Activated T-cell treated with anti-CD3 and anti-CD28 coated beads, Interleukin-2, amount 50 U/mL, for 72 hours (primary cell): ENCODE measurements at regions not wholly inside any gene's neighbourhood (a gene's known extent, or its start where the extent isn't known, plus 50 kb on each side); places are given as distances from the start of the nearest gene placed in this dataset.
"Not testable (repeated sequence)": the region's sequence is repeated elsewhere in the genome, so short reads cannot be mapped to it uniquely, and the experiment has no call there.

ENCODE experiments used
- ATAC-seq, 2 donors: fragments of 150-1000 bp; cut with Tn5 transposase; replicated peaks in 1 of 2; 2 replicates each; pipeline ENCODE4 v1.10.0; 2021; ENCODE audit warnings: moderate library complexity in 2 of 2, mild to moderate bottlenecking in 1 of 2
- DNase-seq, 2 donors: peaks; one replicate each; pipeline ENCODE4 v3.0.0; 2021 to 2022; ENCODE audit warnings: mixed read lengths in 1 of 2
- H3K27ac Mint-ChIP-seq: one replicate; pipeline ENCODE4 v1.8.0; 2022; ENCODE audit warnings: mild to moderate bottlenecking, moderate library complexity, mixed read lengths
- H3K27me3 Mint-ChIP-seq: one replicate; pipeline ENCODE4 v1.8.0; 2022; ENCODE audit warnings: low read depth, mixed read lengths
- H3K36me3 Mint-ChIP-seq, 2 donors: one replicate each; pipeline ENCODE4 v1.8.0; 2022; ENCODE audit warnings: mixed read lengths in 2 of 2, mild to moderate bottlenecking in 1 of 2; ENCODE audit not compliant: insufficient read depth in 2 of 2
- H3K4me1 Mint-ChIP-seq: one replicate; pipeline ENCODE4 v1.8.0; 2022; ENCODE audit warnings: low read depth, mixed read lengths
- H3K4me3 Mint-ChIP-seq, 2 donors: one replicate each; pipeline ENCODE4 v1.8.0; 2022; ENCODE audit warnings: mild to moderate bottlenecking in 2 of 2, mixed read lengths in 2 of 2, moderate library complexity in 2 of 2
- H3K9me3 Mint-ChIP-seq, 2 donors: one replicate each; pipeline ENCODE4 v1.8.0; 2022; ENCODE audit warnings: mixed read lengths in 2 of 2

DNA sequence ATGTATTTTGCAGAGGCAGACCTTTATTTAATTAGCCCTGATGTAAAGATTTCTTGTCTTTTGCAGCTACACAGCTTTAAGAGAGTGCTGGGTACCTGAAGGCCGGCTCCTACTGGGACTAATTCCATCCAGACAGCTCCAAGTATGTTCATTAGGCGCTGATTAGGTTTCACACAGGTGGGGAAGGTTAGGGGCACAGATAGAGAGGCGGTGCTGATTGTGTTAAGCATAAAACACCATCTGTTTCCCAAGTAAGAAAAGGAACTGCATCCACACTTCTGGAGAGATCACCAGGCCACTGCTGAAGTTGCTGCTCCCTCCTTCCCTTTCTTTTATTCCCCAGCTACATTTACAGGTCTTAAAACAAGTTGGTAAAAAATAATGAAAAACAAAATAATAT is 349.5 kb downstream of the ZIC3 start:
- ATAC-seq: no peak
- H3K27ac Mint-ChIP-seq: no peak overlapping the region

DNA sequence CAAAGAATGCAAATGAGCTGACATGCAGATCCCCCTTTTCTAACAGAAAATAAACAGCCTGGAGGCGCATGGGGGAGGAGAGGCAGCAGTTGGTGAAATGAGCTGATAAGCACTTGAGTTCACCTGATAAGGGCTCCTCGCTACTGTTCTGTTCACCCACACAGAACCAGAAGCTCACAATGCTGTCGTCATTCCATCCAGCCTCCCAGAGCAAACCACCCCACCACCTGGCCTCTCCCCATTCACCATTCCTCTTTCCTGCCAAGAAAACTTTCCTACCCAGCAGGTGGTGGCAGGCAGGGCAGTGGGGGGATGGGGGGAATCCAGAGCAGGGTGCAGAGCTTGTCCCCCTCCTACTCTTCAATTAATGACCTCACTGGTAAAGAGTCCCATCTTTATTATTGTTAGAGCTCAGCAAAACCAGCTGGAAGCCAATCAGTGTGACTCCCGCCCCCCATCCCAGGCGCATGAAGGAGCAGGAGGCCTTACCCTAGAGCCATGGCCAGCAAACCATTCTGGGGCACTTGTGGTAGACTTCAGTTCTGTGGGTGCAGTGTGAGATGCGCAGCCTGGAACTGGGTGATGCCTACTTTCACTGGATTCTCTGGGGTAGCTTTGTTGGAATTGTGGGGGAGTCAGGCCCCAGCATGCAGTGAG is 350.3 kb downstream of the ZIC3 start:
- Mint-ChIP-seq H3K4me3 (no peak overlapping the region), H3K9me3 (no peaks in the 10 kb centered on the region)
- ATAC-seq: no peak

More for the DNA sequence above, 349.5 kb downstream of the ZIC3 start:
- H3K27me3 Mint-ChIP-seq: peaks cover 32% of the 10 kb centered on the region
- H3K9me3 Mint-ChIP-seq: no peaks in the 10 kb centered on the region
- no peak for DNase-seq
- H3K4me3 Mint-ChIP-seq: no peak overlapping the region
- no peaks in the 10 kb centered on the region for H3K36me3 Mint-ChIP-seq
- no peaks in the 10 kb centered on the region for H3K4me1 Mint-ChIP-seq

DNA sequence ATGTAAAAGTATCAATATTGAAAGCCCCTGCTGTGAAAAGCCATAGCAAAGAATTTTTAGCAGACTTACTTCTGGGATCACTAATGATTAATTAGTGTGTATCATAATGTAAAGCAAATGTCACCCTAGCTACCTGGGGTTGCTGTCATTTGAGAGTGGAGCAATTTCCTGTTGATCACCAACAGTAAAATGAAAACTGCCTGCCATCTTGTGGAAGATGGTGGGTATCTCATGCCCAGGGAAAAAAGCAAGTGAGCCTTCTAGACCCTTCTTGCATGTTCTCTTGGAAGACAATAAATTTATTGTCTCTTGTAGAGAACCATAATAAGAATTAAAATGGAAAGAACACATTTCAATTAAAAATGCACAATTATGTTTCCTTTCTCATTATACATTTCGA is 360.2 kb downstream of the ZIC3 start:
- Mint-ChIP-seq H3K4me1 (no peaks in the 10 kb centered on the region), H3K36me3 (no peaks in the 10 kb centered on the region), H3K4me3 (no peak overlapping the region), H3K27me3 (peaks cover 19% of the 10 kb centered on the region), H3K27ac (no peak overlapping the region), H3K9me3 (no peaks in the 10 kb centered on the region)
- ATAC-seq: no peak
- DNase-seq: no peak

More for the DNA sequence above, 350.3 kb downstream of the ZIC3 start:
- Mint-ChIP-seq H3K4me1 (no peaks in the 10 kb centered on the region), H3K36me3 (no peaks in the 10 kb centered on the region), H3K27ac (no peak overlapping the region), H3K27me3 (peaks cover 34% of the 10 kb centered on the region)
- DNase-seq: no peak

DNA sequence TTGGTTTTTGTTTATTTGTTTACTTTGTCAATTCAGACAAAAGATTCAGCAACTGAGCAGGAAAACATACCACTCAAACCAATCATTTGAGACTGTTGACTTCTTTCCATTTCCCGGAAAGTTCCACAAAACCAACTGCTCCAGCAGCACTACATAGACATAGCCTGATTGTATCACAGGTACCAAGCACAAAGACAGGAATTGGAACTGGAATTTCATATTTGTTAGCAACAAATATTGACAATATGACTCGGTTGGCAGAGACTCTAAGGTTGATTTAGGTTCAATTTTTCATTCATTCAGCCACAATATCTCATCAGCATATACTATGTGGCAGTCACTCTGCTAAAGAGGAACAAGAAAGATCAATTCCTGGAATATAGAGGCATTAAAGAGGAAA is 364.0 kb downstream of the ZIC3 start:
- Mint-ChIP-seq H3K4me3 (no peak overlapping the region), H3K27me3 (peaks cover 14% of the 10 kb centered on the region), H3K27ac (no peak overlapping the region), H3K4me1 (no peaks in the 10 kb centered on the region), H3K36me3 (peaks cover 0 to 5% of the 10 kb centered on the region in 2 donors), H3K9me3 (peaks cover 5% of the 10 kb centered on the region in 2 donors)
- DNase-seq: no peak
- ATAC-seq: no peak

DNA sequence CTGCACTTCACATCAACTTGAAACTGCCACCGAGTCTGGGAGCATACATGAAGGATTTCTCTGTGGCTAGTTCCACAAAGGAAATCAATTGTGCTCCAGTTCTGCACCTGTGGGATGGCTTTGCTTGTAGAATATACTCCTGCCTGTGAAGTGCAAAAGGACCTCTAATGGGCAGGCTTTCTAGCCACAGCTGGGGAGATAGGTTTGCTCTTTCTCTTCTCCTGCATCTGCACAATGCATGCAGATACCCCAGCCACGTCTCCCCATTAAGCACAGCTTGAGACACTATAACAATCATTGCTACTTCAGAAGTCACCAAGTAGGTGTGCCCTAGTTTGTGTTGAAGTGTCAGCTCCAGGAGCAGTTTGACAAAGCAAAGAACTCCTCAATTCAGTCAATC is 364.6 kb downstream of the ZIC3 start:
- H3K4me1 Mint-ChIP-seq: no peaks in the 10 kb centered on the region
- no peak overlapping the region for H3K27ac Mint-ChIP-seq
- H3K9me3 Mint-ChIP-seq: peaks cover 5% of the 10 kb centered on the region in 2 donors

DNA sequence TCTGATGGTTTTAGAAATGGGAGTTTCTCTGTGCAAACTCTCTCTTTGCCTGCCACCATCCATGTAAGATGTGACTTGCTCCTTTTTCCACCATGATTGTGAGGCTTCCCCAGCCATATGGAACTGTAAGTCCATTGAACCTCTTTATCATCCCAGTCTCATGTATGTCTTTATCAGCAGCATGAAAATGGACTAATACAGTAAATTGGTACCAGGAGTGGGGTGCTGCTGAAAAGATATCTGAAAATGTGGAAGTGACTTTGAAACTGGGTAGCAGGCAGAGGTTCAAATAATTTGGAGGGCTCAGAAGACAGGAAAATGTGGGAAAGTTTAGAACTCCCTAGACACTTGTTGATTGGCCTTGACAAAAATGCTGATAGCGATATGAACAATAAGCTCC is 368.3 kb downstream of the ZIC3 start:
- peaks cover 11 to 12% of the 10 kb centered on the region in 2 donors for H3K9me3 Mint-ChIP-seq
- H3K27ac Mint-ChIP-seq, H3K4me3 Mint-ChIP-seq, ATAC-seq, H3K4me1 Mint-ChIP-seq, H3K36me3 Mint-ChIP-seq, DNase-seq: not testable (repeated sequence)
- peaks cover 29% of the 10 kb centered on the region for H3K27me3 Mint-ChIP-seq

More for the DNA sequence above, 364.6 kb downstream of the ZIC3 start:
- peaks cover 0 to 5% of the 10 kb centered on the region in 2 donors for H3K36me3 Mint-ChIP-seq
- no peak overlapping the region for H3K4me3 Mint-ChIP-seq
- DNase-seq (no peak), ATAC-seq (no peak)
- peaks cover 14% of the 10 kb centered on the region for H3K27me3 Mint-ChIP-seq

DNA sequence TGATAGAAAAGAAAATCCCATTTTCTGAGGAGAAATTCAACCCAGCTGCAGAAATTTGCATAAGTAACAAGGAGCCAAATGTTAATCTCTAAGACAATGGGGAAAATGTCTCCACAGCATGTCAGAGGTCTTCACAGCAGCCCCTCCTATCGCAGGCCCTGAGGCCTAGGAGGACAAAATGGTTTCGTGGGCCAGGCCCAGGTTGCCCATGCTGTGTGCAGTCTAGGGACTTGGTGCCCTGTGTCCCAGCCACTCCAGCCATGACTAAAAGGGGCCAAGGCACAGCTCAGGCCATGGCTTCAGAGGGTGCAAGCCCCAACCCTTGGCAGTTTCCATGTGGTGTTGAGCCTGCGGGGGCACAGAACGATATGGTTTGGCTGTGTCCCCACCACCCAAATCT is 369.0 kb downstream of the ZIC3 start:
- not testable (repeated sequence) for ATAC-seq

DNA sequence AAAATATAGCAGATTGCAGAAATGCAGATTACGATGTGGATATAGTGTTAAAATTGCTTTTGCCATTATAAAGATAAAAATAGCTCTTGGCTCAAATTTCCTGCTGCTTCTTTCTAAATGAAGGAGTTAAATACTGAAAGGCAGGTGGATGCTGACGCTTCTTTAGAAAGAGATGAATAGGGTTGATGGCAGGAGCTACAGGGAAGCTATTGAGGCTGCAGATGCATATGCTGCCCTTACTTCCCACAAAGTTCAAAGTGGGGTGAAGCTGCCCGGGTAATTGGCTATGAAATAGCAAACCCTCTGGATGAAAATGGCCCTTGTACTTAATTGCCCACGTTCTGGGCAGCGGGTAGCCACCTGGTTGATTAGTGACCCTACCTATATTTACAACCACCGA is 379.5 kb downstream of the ZIC3 start:
- H3K36me3 Mint-ChIP-seq: no peaks in the 10 kb centered on the region
- peaks cover 0 to 3% of the 10 kb centered on the region in 2 donors for H3K9me3 Mint-ChIP-seq
- peaks cover 6% of the 10 kb centered on the region for H3K27me3 Mint-ChIP-seq
- no peak overlapping the region for H3K4me3 Mint-ChIP-seq
- H3K4me1 Mint-ChIP-seq: no peaks in the 10 kb centered on the region
- ATAC-seq: no peak
- no peak overlapping the region for H3K27ac Mint-ChIP-seq
- no peak for DNase-seq

More for the DNA sequence above, 369.0 kb downstream of the ZIC3 start:
- H3K4me1 Mint-ChIP-seq, H3K36me3 Mint-ChIP-seq, H3K4me3 Mint-ChIP-seq, H3K27ac Mint-ChIP-seq, DNase-seq: not testable (repeated sequence)
- Mint-ChIP-seq H3K9me3 (peaks cover 11 to 12% of the 10 kb centered on the region in 2 donors), H3K27me3 (peaks cover 28% of the 10 kb centered on the region)

DNA sequence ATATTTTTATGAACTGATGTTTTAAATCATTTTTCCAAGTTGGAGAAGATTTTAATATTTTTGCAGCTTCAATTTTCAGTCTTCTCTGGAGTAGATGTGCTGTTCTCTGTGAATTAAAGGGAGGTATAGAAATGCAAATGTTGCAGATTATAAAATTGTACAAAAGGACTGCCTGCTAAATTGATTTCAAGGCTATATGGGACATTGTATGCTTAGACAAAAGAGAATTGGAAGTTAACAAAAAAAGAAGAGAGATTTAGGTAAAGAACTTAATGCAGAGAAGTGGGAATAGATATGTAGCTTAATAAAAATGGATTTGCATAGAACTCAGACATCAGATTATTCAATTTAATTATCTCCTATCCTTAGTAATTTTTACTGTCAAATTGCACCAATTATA is 403.3 kb downstream of the ZIC3 start:
- Mint-ChIP-seq H3K9me3 (peaks cover 0 to 1% of the 10 kb centered on the region in 2 donors), H3K4me1 (no peaks in the 10 kb centered on the region), H3K36me3 (no peaks in the 10 kb centered on the region), H3K27ac (no peak overlapping the region), H3K27me3 (peaks cover 16% of the 10 kb centered on the region), H3K4me3 (no peak overlapping the region)
- DNase-seq (no peak), ATAC-seq (no peak)

DNA sequence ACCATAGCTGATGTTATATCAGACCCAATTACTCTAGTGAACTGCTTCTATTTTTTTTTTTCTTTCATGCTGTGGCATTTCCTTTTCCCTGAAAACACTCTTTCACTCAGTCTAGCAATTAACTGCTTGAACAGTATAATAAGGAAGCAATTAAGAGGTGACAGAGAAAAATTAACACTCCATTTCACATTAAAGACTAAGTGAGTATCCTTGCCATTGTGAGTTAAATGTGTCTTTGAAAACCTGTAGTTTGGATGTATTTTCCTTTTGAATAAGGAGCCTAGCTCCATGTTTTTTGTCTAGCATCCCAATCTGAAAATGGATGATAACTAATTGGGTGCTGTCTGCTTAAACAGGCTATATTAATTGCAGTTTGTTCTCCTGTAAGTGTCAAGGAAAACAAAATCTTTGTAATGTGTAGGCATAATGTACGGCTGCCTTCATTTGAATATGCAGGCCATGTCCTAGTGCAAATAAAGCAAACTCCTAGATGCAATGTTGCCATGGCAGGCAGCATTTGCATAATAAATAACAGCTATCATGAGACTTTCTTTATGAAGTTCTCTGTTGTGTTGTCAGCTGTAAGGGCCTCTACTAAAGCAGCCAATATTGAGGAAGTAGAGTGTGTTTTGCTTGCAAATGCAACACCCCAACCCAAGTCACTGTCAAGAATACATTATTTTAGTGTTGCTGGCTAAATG is 416.7 kb downstream of the ZIC3 start:
- Mint-ChIP-seq H3K4me1 (no peaks in the 10 kb centered on the region), H3K36me3 (no peaks in the 10 kb centered on the region), H3K4me3 (no peak overlapping the region), H3K27me3 (peaks cover 18% of the 10 kb centered on the region), H3K9me3 (no peaks in the 10 kb centered on the region), H3K27ac (no peak overlapping the region)
- no peak for ATAC-seq
- no peak for DNase-seq

DNA sequence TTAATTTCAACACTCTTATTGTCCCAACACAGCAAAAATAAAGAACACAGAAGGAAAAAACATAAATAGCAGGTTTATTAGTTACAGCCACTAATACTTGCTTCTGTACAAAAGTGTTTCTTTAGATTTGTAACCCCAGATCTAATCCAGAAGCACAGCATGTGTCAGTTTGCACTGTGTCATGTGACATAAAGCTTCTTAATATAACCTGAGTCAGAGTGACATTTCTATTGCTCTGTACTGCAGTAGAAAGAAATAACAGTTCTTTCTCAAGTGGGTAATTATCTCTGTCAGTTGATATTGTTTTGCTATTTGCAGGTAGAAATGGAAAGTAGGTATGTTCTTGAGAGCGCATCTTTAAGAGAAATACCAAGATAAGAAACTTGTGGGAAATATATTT is 422.5 kb downstream of the ZIC3 start:
- DNase-seq: no peak
- no peaks in the 10 kb centered on the region for H3K36me3 Mint-ChIP-seq
- peaks cover 0 to 3% of the 10 kb centered on the region in 2 donors for H3K9me3 Mint-ChIP-seq
- H3K27ac Mint-ChIP-seq: no peak overlapping the region
- no peak overlapping the region for H3K4me3 Mint-ChIP-seq
- no peak for ATAC-seq
- H3K4me1 Mint-ChIP-seq: no peaks in the 10 kb centered on the region
- H3K27me3 Mint-ChIP-seq: peaks cover 31% of the 10 kb centered on the region

DNA sequence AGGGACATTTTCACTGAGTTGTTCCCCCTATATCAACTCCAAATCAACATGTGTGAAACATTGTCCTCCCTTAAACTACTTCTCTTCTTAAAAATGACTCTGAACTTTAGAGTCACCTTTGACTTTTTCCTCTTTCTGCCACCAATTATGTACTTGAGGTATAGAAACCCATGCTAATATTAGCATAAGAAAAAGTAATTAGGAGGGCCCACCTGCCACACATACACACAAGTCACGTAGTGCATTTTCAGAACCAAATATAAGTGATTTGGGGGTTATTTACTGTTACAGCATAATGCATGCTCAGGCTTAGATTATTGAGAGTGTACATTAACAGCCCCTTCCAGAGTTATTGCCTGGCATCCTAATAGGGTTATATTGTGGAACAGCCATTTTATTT is 432.7 kb downstream of the ZIC3 start:
- Mint-ChIP-seq H3K4me3 (no peak overlapping the region), H3K9me3 (no peaks in the 10 kb centered on the region)

DNA sequence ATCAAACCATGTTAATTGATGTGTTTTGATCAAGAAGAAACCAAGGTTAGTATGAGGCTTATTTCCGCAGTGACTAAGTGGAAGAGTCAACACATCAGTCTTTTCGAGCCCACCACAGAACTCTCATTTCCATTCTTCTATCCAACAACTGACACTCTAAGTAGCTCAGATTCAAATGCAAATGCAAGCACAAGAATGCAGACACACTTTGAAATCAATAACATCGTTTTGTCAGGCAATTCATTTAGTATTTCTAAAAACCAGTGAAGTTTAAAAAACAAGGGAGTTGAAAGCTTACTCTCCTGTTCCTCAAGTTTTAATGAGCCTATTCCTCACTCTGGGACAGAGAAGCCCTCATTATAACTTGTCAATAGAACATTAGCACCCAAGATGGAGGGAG is 433.1 kb downstream of the ZIC3 start:
- Mint-ChIP-seq H3K4me1 (no peaks in the 10 kb centered on the region), H3K27ac (no peak overlapping the region), H3K9me3 (no peaks in the 10 kb centered on the region), H3K27me3 (peaks cover 19% of the 10 kb centered on the region), H3K4me3 (no peak overlapping the region), H3K36me3 (no peaks in the 10 kb centered on the region)
- no peak for ATAC-seq
- no peak for DNase-seq

More for the DNA sequence above, 432.7 kb downstream of the ZIC3 start:
- Mint-ChIP-seq H3K27me3 (peaks cover 19% of the 10 kb centered on the region), H3K4me1 (no peaks in the 10 kb centered on the region), H3K36me3 (no peaks in the 10 kb centered on the region), H3K27ac (no peak overlapping the region)
- no peak for DNase-seq
- no peak for ATAC-seq

DNA sequence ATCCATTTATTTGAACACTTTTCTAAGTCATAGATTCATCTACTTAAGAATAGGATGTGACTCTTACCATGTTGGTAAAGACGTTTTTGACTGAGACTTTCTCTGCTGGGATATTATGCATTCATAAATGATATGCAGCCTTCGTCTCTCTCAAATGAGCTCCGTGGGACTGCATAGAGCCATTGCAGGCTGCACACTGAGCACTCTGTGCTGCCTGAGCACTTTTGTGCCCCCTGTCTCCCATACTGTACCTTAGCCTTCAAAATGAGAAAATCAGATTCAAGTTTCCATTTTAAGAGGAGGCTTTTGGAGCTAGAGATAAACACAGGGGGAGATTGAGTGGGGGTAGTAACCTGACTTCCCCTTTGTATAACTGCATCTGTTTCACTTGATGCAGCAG is 433.6 kb downstream of the ZIC3 start:
- no peaks in the 10 kb centered on the region for H3K36me3 Mint-ChIP-seq
- H3K27me3 Mint-ChIP-seq: peaks cover 19% of the 10 kb centered on the region
- no peaks in the 10 kb centered on the region for H3K4me1 Mint-ChIP-seq
- no peak overlapping the region for H3K27ac Mint-ChIP-seq
- ATAC-seq (no peak), DNase-seq (no peak)
- no peak overlapping the region for H3K4me3 Mint-ChIP-seq
- no peaks in the 10 kb centered on the region for H3K9me3 Mint-ChIP-seq
